HFFc6 (cell line): ENCODE measurements at regions not wholly inside any gene's neighbourhood (a gene's known extent, or its start where the extent isn't known, plus 50 kb on each side); places are given as distances from the start of the nearest gene placed in this dataset.

ENCODE experiments used
- DNase-seq: peaks from one replicate; pipeline ENCODE4 v3.0.0-alpha.2; 2018
- H3K27ac Mint-ChIP-seq: 2 replicates; pipeline ENCODE4 v1.8.0; 2020; ENCODE audit warnings: mild to moderate bottlenecking, mixed read lengths
- H3K27me3 Mint-ChIP-seq: 2 replicates; pipeline ENCODE4 v1.8.0; 2021; ENCODE audit warnings: mild to moderate bottlenecking, moderate library complexity, mixed read lengths; ENCODE audit not compliant: insufficient read depth
- H3K36me3 Mint-ChIP-seq: 2 replicates; pipeline ENCODE4 v1.8.0; 2021; ENCODE audit warnings: low read depth, mixed read lengths
- H3K4me1 Mint-ChIP-seq: 2 replicates; pipeline ENCODE4 v1.8.0; 2020; ENCODE audit warnings: low read depth, mixed read lengths
- H3K4me3 Mint-ChIP-seq: 2 replicates; pipeline ENCODE4 v1.8.0; 2020; ENCODE audit warnings: mild to moderate bottlenecking, moderate library complexity, mixed read lengths
- H3K9me3 Mint-ChIP-seq: 2 replicates; pipeline ENCODE4 v1.8.0; 2020; ENCODE audit warnings: mild to moderate bottlenecking, mixed read lengths
- CTCF ChIP-seq: fragments of 200-600 bp; sonication (generic); IDR thresholded peaks from 2 replicates; pipeline ENCODE4 v1.5.0; 2021; ENCODE audit warnings: antibody characterized with exemption, mild to moderate bottlenecking

- Mint-ChIP-seq H3K4me3 (no peak overlapping the region), H3K36me3 (no peaks in the 10 kb centered on the region), H3K9me3 (no peaks in the 10 kb centered on the region; the same call in 1 of the 2 replicates), H3K4me1 (no peaks in the 10 kb centered on the region), H3K27ac (no peak overlapping the region), H3K27me3 (peaks cover 3% of the 10 kb centered on the region; the same call in 1 of the 2 replicates)
- no peak for DNase-seq
- TF ChIP-seq CTCF: no peak
Measured at GRCh38 chr11:79834015-79834414, 393.2 kb upstream of the TENM4 start.

- DNase-seq: no peak
- Mint-ChIP-seq H3K4me3 (no peak overlapping the region), H3K27me3 (peaks cover 3% of the 10 kb centered on the region; the same call in 1 of the 2 replicates), H3K27ac (no peak overlapping the region), H3K36me3 (no peaks in the 10 kb centered on the region), H3K9me3 (no peaks in the 10 kb centered on the region; the same call in 1 of the 2 replicates), H3K4me1 (no peaks in the 10 kb centered on the region)
- TF ChIP-seq CTCF: no peak
Measured at GRCh38 chr11:79830446-79830845, 389.6 kb upstream of the TENM4 start.

GRCh38 chr11:79829891-79830290, 389.1 kb upstream of the TENM4 start:
- Mint-ChIP-seq H3K9me3 (no peaks in the 10 kb centered on the region; the same call in 1 of the 2 replicates), H3K27ac (no peak overlapping the region), H3K36me3 (no peaks in the 10 kb centered on the region), H3K4me1 (no peaks in the 10 kb centered on the region), H3K4me3 (no peak overlapping the region), H3K27me3 (peaks cover 3% of the 10 kb centered on the region; the same call in 1 of the 2 replicates)
- no peak for DNase-seq
- TF ChIP-seq CTCF: no peak

- peaks cover 5% of the 10 kb centered on the region; the same call in 1 of the 2 replicates for H3K27me3 Mint-ChIP-seq
- no peaks in the 10 kb centered on the region for H3K9me3 Mint-ChIP-seq
- H3K36me3 Mint-ChIP-seq: no peaks in the 10 kb centered on the region
- H3K4me3 Mint-ChIP-seq: no peak overlapping the region
- no peak for DNase-seq
- no peak overlapping the region for H3K27ac Mint-ChIP-seq
- H3K4me1 Mint-ChIP-seq: no peaks in the 10 kb centered on the region
- TF ChIP-seq CTCF: no peak
Measured at GRCh38 chr11:79822766-79823165, 381.9 kb upstream of the TENM4 start.

GRCh38 chr11:79813551-79813950, 372.7 kb upstream of the TENM4 start:
- Mint-ChIP-seq H3K36me3 (no peaks in the 10 kb centered on the region), H3K4me1 (no peaks in the 10 kb centered on the region), H3K27ac (no peak overlapping the region), H3K27me3 (no peaks in the 10 kb centered on the region; the same call in 1 of the 2 replicates), H3K9me3 (peaks cover 12% of the 10 kb centered on the region), H3K4me3 (no peak overlapping the region)
- DNase-seq: no peak
- TF ChIP-seq CTCF: no peak

- Mint-ChIP-seq H3K27me3 (no peaks in the 10 kb centered on the region), H3K27ac (no peak overlapping the region), H3K4me1 (no peaks in the 10 kb centered on the region), H3K36me3 (no peaks in the 10 kb centered on the region), H3K4me3 (no peak overlapping the region), H3K9me3 (peaks cover 19% of the 10 kb centered on the region)
- no peak for DNase-seq
- TF ChIP-seq CTCF: no peak
Measured at GRCh38 chr11:79809487-79809886, 368.7 kb upstream of the TENM4 start.
